Body of pancreas (tissue), 4 donors: ENCODE measurements at regions not wholly inside any gene's neighbourhood (a gene's known extent, or its start where the extent isn't known, plus 50 kb on each side); places are given as distances from the start of the nearest gene placed in this dataset.

ENCODE experiments used
- ATAC-seq: fragments of 150-250 bp; one replicate; pipeline ENCODE4 v1.9.1; 2016
- DNase-seq, 4 donors: peaks; one replicate each; pipeline ENCODE4 v3.0.0-alpha.2; 2019
- H3K27ac ChIP-seq, 4 donors: fragments of 200-600 bp; sonication (generic); 1 replicate in 3 of 4; 2 replicates in 1 of 4; pipeline versions ENCODE4 v1.5.1 to v1.6.1; 2016 to 2019; ENCODE audit warnings: mild to moderate bottlenecking in 1 of 4, mixed read lengths in 1 of 4, moderate library complexity in 1 of 4
- H3K27me3 ChIP-seq, 2 donors: fragments of 200-600 bp; sonication (generic); one replicate each; pipeline ENCODE4 v1.6.0; 2016; ENCODE audit warnings: mild to moderate bottlenecking in 1 of 2
- H3K36me3 ChIP-seq, 2 donors: fragments of 200-600 bp; sonication (generic); replicated peaks in 1 of 2; 2 replicates each; pipeline ENCODE4 v1.5.1; 2016; ENCODE audit warnings: low read depth in 2 of 2; ENCODE audit not compliant: insufficient read depth in 1 of 2
- H3K4me1 ChIP-seq: fragments of 200-600 bp; sonication (generic); one replicate; pipeline ENCODE4 v1.6.0; 2016
- H3K4me3 ChIP-seq, 2 donors: fragments of 200-600 bp; sonication (generic); 1 replicate in 1 of 2; 2 replicates in 1 of 2; pipeline ENCODE4 v1.5.1; 2016 to 2019
- H3K9me3 ChIP-seq, 3 donors: fragments of 200-600 bp; sonication (generic); 1 replicate in 2 of 3; 2 replicates in 1 of 3; pipeline ENCODE4 v1.5.1; 2016
- CTCF ChIP-seq, 7 experiments: fragments of 450-650 bp in 4 of 7; fragments of 200-600 bp in 3 of 7; sonication (generic) in 3 of 7; IDR thresholded peaks; one replicate each; pipeline ENCODE4 v1.5.1; 2016 to 2019; ENCODE audit warnings: antibody characterized with exemption in 7 of 7
- POLR2A ChIP-seq, 3 donors: fragments of 450-650 bp; IDR thresholded peaks; one replicate each; pipeline ENCODE4 v1.6.1; 2016; ENCODE audit warnings: antibody characterized with exemption in 3 of 3, mild to moderate bottlenecking in 2 of 3
- WGBS, 2 donors: methylation state at CpG; one replicate each; pipeline ENCODE4 v1.1.5; 2017; 5-methylcytosine and 5-hydroxymethylcytosine counted together
- intact Hi-C: fragments of 100-400 bp; cut with DNase I; formaldehyde crosslinking; loops from one replicate; pipeline ENCODE4 v1.15.1; 2023

DNA sequence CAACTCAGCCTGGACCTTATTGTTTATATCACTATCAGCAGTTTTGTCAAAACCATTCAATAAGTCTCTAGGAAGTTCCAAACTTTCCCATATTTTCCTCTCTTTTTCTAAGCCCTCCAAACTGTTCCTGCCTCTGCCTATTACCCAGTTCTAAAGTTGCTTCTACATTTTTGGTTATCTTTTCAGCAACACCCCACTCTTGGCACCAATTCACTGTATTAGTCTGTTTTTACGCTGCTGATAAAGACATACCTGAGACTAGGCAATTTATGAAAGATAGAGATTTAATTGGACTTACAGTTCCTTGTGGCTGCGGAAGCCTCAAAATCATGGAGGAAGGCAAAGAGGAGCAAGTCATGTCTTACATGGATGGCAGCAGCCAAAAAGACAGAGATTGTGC is 744.4 kb upstream of the ADAMTS16 start:
- no peaks in the 10 kb centered on the region for H3K36me3 ChIP-seq
- 58 to 66% methylated on average over 2 of the region's 2 CpGs for WGBS, 2 donors

DNA sequence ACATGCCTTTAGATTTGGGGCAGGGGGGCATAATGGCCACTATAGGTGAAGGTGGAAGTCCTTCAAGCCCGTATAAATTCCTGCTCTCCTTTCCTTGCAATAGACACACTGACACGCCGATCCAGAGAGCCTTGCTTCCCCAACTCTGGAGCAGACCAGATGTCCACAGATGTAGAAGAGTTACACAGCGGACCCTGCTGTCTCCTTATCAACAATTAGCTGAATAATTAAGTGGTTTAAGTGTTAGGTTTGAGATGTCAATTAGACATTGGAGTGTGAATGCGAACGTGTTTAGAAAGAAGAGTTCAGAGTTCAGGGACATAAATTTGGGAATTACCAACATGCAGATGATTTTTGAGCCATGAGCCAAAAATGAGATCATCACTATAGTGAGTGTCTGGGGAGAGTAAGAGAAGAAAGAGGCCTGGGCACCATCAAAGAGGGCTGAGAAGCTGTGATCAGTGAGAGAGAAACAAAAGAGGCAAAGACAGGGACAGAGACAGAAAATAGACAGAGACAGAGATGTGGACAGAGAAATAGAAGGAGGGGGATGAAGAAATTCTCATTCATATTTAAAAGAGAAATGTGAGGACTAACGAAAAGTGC is 734.4 kb upstream of the ADAMTS16 start:
- no peak for DNase-seq
- ATAC-seq, result no peak

More for the DNA sequence above, 744.4 kb upstream of the ADAMTS16 start:
- intact Hi-C loops, result no loop called here
- ATAC-seq (no peak), DNase-seq (no peak)
- no peak overlapping the region for H3K4me3 ChIP-seq
- no peaks in the 10 kb centered on the region for H3K9me3 ChIP-seq
- H3K27ac ChIP-seq, result no peak overlapping the region
- H3K4me1 ChIP-seq, result no peaks in the 10 kb centered on the region
- TF ChIP-seq POLR2A (IDR thresholded peaks at IDR 0.05) (no peak), CTCF (IDR thresholded peaks at IDR 0.05) (no peak)
- H3K27me3 ChIP-seq, result no peaks in the 10 kb centered on the region

GRCh38 chr5:4410151-4410550 is 730.0 kb upstream of the ADAMTS16 start:
- Histone ChIP-seq H3K9me3 (no peaks in the 10 kb centered on the region), H3K27me3 (no peaks in the 10 kb centered on the region), H3K4me3 (no peak overlapping the region), H3K27ac (no peak overlapping the region), H3K36me3 (no peaks in the 10 kb centered on the region), H3K4me1 (no peaks in the 10 kb centered on the region)
- intact Hi-C loops, result no loop called here
- no peak for TF ChIP-seq POLR2A (IDR thresholded peaks at IDR 0.05)
- no peak for TF ChIP-seq CTCF (IDR thresholded peaks at IDR 0.05)
- 70 to 81% methylated on average over 5 of the region's 5 CpGs for WGBS, 2 donors
- ATAC-seq (no peak), DNase-seq (no peak)

More for the DNA sequence above, 734.4 kb upstream of the ADAMTS16 start:
- Histone ChIP-seq H3K9me3 (no peaks in the 10 kb centered on the region), H3K27me3 (no peaks in the 10 kb centered on the region), H3K27ac (no peak overlapping the region), H3K4me1 (no peaks in the 10 kb centered on the region), H3K36me3 (no peaks in the 10 kb centered on the region), H3K4me3 (no peak overlapping the region)
- 47 to 60% methylated on average over 6 to 7 of the region's 7 CpGs for WGBS, 2 donors
- intact Hi-C loops, result no loop called here
- TF ChIP-seq POLR2A (IDR thresholded peaks at IDR 0.05) (no peak), CTCF (IDR thresholded peaks at IDR 0.05) (no peak)

GRCh38 chr5:4411664-4412063 is 728.5 kb upstream of the ADAMTS16 start:
- Histone ChIP-seq H3K4me1 (no peaks in the 10 kb centered on the region), H3K36me3 (no peaks in the 10 kb centered on the region), H3K27me3 (no peaks in the 10 kb centered on the region), H3K4me3 (no peak overlapping the region), H3K27ac (no peak overlapping the region), H3K9me3 (no peaks in the 10 kb centered on the region)
- 58 to 59% methylated on average over 8 of the region's 8 CpGs for WGBS, 2 donors
- no peak for ATAC-seq
- intact Hi-C loops, result no loop called here
- no peak for DNase-seq
- TF ChIP-seq CTCF (IDR thresholded peaks at IDR 0.05) (no peak), POLR2A (IDR thresholded peaks at IDR 0.05) (no peak)

DNA sequence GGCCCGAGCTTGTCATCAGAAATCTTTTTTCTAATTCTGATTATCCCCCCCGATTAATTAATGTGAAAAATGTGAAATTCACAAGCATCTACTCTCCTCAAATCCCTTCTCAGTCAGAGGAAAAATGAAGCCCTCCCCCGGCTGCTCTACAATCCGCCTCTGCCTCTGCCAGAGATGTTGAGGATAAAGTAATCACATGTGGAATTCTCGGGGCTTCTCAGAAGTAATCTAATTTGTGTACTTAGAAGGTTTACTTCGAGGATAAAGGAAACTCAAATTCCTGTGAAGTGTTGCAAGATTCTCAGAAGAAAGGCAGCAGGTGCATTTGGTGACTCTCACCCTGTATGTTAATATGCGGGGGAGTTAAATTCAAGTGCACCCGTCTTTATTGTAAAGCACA is 726.1 kb upstream of the ADAMTS16 start:
- intact Hi-C loops, result no loop called here
- TF ChIP-seq POLR2A (IDR thresholded peaks at IDR 0.05), result no peak
- H3K27ac ChIP-seq, result no peak overlapping the region
- 21 to 24% methylated on average over 8 of the region's 8 CpGs for WGBS, 2 donors
- DNase-seq, result no peak
- ATAC-seq, result no peak
- no peak overlapping the region for H3K4me3 ChIP-seq
- no peaks in the 10 kb centered on the region for H3K9me3 ChIP-seq
- H3K4me1 ChIP-seq, result no peaks in the 10 kb centered on the region
- no peaks in the 10 kb centered on the region for H3K27me3 ChIP-seq
- no peaks in the 10 kb centered on the region for H3K36me3 ChIP-seq
